GM18858 (cell line): ENCODE measurements at regions not wholly inside any gene's neighbourhood (a gene's known extent, or its start where the extent isn't known, plus 50 kb on each side); places are given as distances from the start of the nearest gene placed in this dataset.
"Not testable (repeated sequence)": the region's sequence is repeated elsewhere in the genome, so short reads cannot be mapped to it uniquely, and the experiment has no call there.

Experiments
- ATAC-seq: cut with Tn5 transposase; IDR thresholded peaks from one replicate; pipeline ENCODE4 v1.9.1; 2021; ENCODE audit not compliant: unreplicated experiment

DNA sequence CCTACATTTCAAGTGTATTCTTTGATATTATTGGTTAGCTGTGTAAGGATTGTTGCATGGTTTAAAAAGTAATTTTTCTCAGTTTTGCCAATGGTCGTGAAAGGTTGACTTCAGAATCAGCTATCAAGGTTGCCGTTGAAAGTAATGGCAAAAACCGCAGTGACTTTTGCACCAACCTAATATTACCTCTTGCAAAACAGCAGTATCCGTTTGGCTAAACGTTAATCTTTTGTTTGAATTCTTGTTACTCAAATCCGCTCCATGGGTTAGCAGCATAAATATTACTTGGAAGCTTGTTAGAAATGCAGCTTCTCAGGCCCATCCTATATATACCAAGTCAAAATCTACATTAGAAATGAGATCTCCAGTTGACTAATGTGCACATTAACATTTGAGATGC is 141.6 kb upstream of the PRSS12 start:
- ATAC-seq = not testable (repeated sequence)

DNA sequence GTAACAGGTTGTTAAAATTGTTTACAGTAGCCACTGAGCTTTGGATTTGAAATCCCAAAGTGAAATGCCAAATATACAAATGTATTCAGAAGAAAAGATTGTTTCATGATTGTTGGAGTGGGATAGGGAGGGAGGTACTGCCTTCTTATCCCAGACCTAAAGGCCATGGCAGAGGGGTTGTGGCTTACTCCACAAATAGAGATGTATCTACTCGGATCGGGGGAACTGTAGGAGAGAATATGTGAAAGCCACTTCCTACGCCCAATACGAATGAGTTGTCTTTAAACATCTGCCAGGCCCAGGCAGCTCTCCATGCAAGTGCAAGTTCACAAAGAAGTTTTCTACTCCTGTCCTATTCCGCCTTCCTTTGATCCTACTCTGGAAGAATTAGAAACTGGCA is 150.2 kb upstream of the PRSS12 start:
- ATAC-seq = not testable (repeated sequence)

DNA sequence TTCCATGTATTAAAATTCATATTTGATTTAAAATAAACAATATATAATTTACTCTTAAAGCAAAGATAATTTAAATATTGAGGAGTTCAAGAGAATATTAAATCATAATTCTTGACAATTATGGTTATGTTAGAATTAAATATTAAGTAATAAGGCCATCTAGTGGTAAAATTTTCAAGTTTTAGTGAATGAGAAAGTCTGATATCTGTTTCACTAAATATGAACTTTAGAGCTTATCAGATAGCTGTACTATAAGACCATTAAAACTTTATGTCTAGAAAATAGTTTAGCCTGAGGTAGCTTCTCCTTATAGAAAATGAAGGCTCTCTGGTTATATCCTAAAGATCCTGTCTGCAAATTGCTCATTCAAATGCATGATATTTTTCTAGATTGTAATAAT is 152.1 kb upstream of the PRSS12 start:
- not testable (repeated sequence) for ATAC-seq

DNA sequence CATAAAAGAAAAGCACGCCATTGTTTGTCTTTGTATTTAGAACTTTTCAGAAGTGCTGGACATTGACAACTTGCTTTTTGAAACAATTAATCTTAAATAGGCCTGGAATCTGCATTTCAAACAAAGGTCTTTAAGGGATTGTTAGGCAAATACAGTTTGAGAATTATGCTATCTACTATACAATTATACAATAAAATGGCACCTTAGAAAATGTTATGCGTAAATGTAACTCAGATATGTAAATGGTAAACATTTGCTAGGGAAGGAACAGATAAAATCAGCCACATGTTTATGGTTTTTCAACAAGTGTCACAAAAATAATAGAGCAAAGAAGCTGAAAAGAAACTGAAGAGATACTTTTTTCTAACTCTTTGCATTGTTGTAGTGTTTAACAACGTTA is 152.7 kb upstream of the PRSS12 start:
- not testable (repeated sequence) for ATAC-seq

DNA sequence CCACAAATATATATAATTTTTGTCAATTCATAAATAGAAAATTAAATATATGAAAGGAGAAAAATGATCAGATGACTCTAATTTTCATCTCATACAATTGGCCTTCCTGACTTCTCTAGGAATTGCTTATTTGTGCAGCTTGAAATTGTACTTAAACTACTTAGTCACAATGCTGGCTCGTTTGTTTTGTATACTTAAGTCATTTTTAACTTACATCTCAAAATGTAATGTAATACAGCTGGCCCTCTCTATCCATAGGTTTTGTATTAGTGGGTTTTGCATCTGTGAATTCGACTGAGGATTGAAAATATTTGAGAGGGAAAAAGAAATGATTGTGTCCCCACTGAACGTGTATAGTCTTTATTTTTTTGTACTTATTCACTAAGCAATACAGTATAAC is 160.1 kb upstream of the PRSS12 start:
- not testable (repeated sequence) for ATAC-seq

DNA sequence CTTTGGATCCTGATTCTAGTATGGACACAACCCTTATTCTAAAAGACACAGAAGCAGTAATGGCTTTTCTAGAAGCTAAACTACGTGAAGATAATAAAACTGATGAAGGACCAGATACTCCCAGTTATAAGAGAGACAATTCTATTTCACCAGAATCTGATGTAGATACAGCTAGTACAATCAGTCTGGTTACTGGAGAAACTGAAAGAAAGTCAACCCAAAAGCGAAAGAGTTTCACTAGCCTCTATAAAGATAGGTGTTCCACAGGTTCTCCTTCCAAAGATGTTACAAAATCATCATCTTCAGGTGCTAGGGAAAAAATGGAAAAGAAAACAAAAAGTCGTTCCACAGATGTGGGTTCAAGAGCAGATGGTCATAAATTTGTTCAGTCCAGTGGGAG is 161.5 kb upstream of the PRSS12 start:
- not testable (repeated sequence) for ATAC-seq

DNA sequence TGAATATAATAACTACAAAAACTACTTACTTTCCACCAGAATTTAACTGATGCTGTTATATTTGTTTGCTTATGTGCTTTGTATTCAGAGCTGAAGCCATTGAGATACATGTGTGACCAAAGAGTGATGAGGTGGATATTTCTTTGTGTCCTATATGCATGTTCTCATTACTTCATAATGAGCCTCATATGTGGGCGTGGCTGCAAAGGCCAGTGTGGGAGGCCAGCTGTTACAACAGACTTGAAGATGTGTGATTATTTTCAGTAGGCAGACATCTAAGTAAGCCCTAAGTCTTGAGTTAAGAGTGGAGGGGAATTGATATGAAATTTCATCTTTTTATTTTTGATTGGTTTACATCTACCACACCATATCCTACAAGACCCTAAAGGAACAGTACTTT is 163.3 kb upstream of the PRSS12 start:
- ATAC-seq = not testable (repeated sequence)

DNA sequence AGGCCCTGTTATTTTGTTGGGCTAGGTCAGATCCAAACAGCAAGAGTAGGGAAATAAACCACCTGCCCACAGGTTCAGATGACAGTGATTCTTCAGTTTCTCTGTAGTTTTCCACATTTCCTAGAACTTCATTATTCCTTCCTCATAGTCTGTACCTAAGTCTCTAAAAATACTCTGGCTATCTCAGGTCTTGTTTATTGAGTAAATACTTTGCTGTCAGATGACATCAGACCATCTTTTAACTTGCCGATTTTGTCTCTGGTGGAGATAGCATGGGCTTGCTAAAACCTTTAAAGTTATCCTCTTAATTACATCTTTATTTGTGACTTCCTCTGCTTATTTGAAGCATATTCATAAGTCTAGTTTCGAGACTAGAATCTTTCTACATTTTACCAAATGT is 155.1 kb upstream of the METTL14 start:
- not testable (repeated sequence) for ATAC-seq

DNA sequence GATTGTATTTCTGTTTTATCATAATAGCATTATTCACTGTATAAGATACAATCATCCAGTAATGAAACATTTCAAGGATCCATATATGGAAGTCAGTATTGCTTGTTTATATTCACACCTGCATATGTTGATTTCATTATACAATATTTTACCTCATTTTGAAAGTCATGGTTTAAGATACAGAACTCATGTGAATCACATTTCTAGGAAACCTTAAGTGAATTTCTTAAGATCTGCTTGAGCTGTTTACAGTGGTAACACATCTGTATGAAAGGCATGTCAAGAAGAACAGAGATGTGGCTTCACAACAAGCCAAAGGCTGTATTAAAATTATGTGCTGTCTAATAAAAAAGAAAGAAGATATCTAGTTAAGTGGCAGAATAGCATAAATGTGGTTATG is 153.2 kb upstream of the METTL14 start:
- ATAC-seq = not testable (repeated sequence)

DNA sequence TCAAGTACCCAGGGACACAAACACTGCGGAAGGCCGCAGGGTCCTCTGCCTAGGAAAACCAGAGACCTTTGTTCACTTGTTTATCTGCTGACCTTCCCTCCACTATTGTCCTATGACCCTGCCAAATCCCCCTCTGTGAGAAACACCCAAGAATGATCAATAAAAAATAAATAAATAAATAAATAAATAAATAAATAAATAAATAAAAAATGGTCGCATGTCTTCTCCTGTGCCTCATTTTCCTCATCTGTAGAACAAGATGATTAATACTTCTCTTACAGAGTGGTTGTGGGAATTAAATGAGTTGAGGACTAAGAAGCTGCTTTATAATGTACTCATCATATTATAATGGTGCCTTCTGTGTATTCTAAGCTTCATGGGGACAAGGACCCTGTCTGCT is 149.4 kb upstream of the METTL14 start:
- ATAC-seq = not testable (repeated sequence)

DNA sequence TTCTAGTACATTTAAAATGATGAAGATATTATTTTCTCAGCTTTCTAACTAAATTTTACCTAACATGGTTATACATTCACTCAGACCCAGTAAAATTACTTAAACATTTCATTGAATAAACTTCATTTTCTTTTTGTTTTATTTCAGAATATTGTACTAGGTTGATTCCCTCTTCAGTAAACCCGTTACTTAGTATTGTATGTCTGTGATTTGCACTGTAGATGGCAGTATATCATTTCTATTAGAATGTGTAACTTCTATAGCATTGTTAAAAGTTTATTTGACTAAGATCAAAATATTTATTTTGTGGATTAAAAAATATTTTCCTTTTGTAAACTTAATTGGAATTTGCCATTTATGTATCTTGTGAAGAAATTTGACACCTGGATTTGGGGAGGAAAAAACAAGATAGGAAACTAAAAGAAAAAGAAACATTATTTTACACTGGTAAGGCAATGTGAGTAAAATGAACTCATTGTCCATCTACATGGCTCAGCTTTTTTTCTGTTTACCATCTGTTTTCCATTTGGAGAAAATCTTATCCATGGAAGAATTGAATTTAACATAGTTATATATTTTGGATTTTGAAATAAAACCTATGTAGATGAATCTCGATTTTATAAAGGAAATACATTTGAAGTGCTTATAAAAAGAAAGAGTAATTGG is 145.6 kb upstream of the METTL14 start:
- ATAC-seq = peak; percentile 84

DNA sequence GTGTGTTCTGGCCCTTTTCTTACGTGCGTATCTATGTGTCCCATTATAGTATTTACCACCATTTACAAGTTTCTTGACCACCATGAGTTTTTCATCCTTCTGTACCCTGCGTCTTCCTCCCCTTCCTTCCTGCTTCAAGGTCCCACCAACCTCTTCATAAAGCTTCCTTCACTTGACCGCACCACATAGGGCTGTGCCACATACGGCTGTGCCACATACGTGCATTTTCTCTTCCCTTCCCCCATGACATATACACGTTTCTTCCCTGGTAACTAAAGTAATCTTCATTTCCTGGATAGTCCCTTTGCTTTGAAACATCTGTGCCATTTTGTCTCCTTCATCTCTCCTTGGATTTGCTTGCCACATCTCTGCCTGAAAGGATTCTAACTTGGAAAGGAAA is 128.6 kb upstream of the METTL14 start:
- ATAC-seq = not testable (repeated sequence)

DNA sequence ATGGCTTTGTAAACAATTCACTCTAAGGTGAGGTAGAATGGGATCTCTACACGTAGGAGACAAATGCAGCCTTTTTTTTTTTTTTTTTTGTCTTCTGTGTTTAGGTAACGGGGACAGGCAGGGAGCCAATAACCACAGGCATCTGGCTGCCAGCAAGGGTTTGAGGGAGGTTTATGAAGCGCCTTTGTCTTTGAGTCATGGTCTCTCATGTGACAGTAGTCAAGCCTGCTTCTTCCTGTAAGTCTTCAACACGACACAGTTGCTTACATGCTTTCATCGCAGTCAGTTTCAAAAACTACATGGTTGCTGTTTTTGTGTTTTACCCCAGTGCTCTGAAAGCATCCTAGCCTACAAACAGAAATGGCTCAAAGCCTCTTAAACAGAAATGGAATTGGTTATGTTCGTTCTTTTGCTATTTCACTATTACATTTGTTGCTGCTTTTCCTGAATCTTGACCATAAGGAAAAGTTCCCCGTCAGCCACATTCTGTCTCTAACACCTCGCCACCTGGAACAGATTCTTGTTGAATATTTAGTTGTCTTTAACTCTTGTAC is 127.8 kb upstream of the METTL14 start:
- ATAC-seq = no peak

DNA sequence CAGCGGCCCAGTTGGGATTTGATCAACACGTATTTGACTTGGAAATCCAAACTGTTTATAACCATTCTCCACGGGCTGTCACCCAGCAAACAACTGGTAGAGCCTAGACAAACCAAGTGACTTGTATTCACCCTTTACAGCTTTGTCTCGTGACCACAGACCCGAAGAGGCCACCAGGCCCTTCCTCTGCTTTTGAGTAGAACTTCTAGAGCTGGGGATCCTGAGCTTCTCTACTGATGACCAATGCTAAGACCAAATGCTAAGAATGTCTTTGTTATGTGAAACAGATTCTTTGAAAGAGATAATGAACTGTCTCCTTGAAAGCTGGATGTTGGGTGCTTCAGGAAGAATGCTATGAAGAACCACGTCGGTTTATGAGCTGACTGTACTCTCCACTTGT is 127.0 kb upstream of the METTL14 start:
- not testable (repeated sequence) for ATAC-seq

DNA sequence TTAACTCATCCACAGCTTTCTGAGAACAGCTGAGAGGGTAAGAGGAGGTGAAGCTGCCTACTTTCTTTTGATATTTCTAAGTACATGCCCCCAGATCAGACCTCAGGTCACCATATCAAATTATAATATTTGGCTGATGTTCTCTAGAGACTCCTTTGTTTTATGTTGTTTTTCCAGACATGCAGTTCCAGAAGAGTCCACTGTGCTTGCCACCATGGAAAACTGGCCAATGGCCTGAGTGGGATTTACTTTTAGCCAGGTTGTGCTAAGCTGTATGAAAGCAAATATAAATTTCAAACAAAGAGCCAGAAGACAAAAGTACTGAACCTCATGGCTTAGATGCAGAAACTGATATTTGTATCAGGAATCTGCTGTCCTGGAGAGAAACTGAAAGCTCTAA is 123.6 kb upstream of the METTL14 start:
- not testable (repeated sequence) for ATAC-seq

DNA sequence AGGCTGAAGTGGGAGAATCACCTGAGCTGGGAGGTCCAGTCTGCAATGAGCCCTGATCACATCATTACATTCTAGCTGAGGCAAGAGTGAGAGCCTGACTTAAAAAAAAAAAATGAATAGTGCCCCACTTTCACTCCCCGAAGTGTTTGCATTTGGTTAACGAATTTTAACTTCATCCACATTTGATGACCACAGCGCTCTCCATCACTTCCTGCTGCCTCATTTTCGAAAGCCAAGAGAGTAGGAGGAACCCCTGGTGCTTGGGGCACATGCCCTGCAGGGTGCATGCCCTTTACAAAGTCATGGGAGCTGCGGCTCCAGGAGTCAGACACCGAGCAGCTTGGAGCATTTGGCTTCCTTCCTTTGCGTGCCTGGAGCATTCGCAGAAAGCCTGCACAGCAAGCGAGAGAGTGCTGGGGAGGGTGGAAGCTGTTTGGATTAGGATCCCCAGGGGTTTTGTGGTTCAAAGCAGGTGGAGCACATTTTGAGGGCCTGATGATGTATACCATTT is 119.1 kb upstream of the METTL14 start:
- ATAC-seq = peak; percentile 79

DNA sequence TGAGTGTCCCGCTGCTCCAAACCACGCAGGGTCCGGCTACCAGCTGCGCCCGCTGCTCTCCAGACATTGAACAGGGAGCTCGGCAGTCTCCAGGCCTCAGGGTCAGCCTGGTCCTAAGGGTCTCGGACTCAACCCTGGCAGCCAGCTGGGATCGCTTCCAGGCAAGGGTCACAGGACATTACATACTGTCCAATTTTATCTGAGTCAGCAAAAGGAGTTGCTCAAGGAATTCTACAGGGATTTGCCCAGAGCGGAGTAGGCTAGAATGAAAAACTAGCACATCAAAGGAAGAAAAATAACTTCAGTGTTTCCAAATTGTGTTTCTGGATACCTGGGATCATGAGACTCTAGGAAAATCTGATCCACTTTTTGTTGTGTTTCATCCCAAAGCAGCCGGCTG is 112.2 kb upstream of the METTL14 start:
- not testable (repeated sequence) for ATAC-seq

DNA sequence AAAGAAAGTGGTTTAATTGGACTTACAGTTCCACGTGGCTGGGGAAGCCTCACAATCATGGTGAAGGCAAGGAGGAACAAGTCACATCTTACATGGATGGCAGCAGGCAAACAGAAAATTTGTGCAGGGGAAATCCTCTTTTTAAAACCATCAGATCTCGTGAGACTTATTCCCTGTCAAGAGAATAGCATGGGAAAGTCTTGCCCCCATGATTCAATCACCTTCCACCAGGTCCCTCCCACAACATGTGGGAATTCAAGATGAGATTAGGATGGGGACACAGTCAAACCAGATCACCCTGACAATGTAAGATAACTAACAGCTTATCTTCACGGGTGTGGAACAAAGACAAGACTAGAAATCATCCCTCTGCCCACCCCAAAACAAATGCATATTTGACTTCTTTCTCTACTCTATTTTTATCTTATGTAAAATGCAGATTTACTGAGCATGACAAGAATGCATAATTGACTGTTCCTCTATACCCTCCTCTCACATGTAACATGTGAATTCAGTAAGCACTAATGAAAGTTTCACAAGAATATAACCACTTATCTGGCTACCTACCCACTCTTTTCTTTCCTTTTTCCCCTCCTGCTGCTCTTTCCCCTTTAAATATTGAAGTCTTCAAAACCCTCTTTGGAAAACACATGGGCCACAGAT is 110.8 kb upstream of the METTL14 start:
- ATAC-seq = not testable (repeated sequence)

DNA sequence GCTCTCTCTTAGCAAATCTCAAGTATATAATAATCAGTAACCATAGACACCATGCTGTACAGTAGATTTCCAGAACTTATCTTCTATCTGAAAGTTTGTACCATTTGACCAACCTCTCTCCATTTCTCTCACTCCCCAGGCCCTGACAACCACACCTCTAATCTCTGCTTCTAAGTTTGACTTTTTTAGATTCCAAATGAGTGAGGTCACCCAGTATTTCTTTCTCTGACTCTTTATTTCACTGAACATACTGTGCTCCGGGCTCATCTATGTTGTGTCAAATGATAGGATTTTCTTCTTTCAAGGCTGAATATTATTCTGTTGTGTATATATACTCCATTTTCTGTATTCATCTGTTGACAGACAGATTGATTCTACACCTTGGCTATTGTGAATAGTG is 110.1 kb upstream of the METTL14 start:
- ATAC-seq = not testable (repeated sequence)

DNA sequence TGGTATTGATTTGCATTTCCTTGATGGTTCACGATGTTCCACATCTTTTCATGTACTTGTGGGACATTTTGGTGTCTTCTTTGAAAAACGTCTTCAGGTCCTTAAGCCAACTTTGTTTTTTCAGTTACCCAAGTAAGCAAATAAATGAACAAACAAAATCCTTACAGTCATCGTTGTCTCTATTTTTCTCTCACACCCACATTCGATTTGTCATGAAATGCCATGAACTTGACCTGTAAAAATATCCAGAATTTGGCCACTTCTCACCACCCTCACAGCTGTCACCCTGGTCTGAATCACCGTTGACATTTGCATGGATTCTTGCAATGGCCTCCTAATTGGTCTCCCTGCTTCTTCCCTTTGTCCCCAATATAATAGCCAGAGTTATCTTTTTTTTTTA is 109.5 kb upstream of the METTL14 start:
- ATAC-seq = not testable (repeated sequence)

DNA sequence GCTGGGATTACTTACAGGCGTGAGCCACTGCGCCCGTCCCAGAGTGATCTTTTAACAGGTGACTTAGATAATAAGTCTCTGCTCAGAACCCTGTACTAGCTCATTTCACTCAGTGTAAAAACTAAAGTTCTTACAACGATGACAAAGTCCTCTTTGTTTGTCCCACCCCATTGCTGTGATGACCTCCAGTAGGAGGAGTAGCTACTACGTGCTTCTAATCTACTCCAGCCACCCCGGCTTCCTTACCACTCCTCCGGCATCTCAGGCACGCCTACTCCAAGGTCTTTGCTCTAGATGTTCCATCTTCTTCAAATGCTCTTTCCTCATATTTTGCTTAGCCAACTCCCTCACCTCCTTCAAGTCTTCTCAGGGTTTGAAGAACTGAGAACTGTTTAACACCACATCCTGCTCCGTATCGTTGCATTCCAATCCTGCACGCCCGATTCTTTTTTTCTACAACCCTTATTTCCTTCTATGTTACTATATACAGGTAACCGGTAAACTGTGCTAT is 108.4 kb upstream of the METTL14 start:
- ATAC-seq = not testable (repeated sequence)

DNA sequence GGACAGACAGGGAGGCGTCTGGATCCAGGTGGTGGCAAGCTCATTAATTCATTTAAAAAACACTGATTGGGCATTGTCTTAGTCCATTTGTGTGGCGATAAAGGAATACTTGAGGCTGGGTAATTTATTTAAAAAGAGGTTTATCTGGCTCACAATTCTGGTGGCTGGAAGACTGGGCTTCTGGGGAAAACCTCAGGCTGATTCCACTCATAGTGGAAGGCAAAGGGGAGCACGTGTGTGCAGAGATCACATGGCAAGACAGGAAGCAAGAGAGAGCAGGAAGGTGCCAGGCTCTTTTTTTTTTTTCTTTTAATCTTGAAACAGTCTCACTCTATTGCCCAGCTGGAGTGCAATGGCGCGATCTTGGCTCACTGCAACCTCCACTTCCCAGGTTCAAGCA is 100.2 kb upstream of the METTL14 start:
- no peak for ATAC-seq
